ENCODE measurements at regions not wholly inside any gene's neighbourhood (a gene's known extent, or its start where the extent isn't known, plus 50 kb on each side); places are given as distances from the start of the nearest gene placed in this dataset.

DNA sequence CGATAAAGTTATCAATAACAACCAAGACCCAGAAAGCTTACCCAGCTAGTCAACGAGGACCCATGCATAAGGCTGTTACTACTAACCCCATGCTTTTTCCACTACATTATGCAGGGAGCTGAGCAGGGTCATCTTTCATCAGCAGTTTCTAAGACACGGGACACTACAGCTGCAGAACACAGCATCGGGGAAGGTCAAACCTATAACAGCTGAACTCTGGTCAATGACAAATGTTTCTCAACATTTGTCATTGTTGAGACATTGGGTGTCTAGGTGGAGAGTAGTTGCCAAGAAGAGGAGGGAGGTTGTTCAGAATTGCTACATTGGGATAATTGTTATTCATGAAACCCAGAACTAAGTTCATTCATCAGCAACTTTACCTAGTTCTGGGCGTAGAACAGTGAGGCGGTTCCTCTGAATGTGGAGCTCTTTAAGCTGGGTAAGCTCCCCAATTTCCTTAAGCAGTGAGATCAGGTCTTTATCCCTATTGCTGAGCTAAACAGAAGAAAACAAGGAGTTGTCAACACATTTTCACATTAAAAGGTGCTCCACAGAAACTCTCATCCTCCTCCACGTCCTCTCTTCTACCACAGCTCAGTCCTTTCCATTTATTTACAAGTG, 105.6 kb downstream of the ZNF22 start:
- no peak for TF ChIP-seq CTCF (IDR thresholded peaks at IDR 0.05)
- no peak for TF ChIP-seq EP300 (IDR thresholded peaks at IDR 0.05)
- no peak for TF ChIP-seq POLR2AphosphoS5 (IDR thresholded peaks at IDR 0.05)
- TF ChIP-seq POLR2A (IDR thresholded peaks at IDR 0.05), result no peak

Measured in sigmoid colon (tissue), 4 donors.